ENCODE measurements at regions not wholly inside any gene's neighbourhood (a gene's known extent, or its start where the extent isn't known, plus 50 kb on each side); places are given as distances from the start of the nearest gene placed in this dataset.

- TF ChIP-seq, protein P1, sequence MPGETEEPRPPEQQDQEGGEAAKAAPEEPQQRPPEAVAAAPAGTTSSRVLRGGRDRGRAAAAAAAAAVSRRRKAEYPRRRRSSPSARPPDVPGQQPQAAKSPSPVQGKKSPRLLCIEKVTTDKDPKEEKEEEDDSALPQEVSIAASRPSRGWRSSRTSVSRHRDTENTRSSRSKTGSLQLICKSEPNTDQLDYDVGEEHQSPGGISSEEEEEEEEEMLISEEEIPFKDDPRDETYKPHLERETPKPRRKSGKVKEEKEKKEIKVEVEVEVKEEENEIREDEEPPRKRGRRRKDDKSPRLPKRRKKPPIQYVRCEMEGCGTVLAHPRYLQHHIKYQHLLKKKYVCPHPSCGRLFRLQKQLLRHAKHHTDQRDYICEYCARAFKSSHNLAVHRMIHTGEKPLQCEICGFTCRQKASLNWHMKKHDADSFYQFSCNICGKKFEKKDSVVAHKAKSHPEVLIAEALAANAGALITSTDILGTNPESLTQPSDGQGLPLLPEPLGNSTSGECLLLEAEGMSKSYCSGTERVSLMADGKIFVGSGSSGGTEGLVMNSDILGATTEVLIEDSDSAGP (CRISPR knock-in tag; IDR thresholded peaks at IDR 0.05; ENCODE audit: borderline replicate concordance): peak; percentile 30; the same call in 1 of the 2 replicates
- TF ChIP-seq, protein P2, sequence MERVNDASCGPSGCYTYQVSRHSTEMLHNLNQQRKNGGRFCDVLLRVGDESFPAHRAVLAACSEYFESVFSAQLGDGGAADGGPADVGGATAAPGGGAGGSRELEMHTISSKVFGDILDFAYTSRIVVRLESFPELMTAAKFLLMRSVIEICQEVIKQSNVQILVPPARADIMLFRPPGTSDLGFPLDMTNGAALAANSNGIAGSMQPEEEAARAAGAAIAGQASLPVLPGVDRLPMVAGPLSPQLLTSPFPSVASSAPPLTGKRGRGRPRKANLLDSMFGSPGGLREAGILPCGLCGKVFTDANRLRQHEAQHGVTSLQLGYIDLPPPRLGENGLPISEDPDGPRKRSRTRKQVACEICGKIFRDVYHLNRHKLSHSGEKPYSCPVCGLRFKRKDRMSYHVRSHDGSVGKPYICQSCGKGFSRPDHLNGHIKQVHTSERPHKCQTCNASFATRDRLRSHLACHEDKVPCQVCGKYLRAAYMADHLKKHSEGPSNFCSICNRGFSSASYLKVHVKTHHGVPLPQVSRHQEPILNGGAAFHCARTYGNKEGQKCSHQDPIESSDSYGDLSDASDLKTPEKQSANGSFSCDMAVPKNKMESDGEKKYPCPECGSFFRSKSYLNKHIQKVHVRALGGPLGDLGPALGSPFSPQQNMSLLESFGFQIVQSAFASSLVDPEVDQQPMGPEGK (CRISPR knock-in tag; IDR thresholded peaks at IDR 0.05): peak; percentile 55
- TF ChIP-seq, protein P3, sequence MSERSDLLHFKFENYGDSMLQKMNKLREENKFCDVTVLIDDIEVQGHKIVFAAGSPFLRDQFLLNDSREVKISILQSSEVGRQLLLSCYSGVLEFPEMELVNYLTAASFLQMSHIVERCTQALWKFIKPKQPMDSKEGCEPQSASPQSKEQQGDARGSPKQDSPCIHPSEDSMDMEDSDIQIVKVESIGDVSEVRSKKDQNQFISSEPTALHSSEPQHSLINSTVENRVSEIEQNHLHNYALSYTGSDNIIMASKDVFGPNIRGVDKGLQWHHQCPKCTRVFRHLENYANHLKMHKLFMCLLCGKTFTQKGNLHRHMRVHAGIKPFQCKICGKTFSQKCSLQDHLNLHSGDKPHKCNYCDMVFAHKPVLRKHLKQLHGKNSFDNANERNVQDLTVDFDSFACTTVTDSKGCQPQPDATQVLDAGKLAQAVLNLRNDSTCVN (CRISPR knock-in tag; IDR thresholded peaks at IDR 0.05; ENCODE audit: borderline replicate concordance): 0 out of 2 replicates have a peak, but pooled peaks have one; percentile 38
- TF ChIP-seq KAT8 (CRISPR knock-in tag; IDR thresholded peaks at IDR 0.05) (peak; percentile 43; the same call in 1 of the 2 replicates), TBX2 (CRISPR knock-in tag; IDR thresholded peaks at IDR 0.05; ENCODE audit: borderline replicate concordance) (peak; percentile 38; the same call in 1 of the 2 replicates), HDAC2 (CRISPR knock-in tag; IDR thresholded peaks at IDR 0.05) (peak; percentile 53; the same call in 1 of the 2 replicates), STAG1 (CRISPR knock-in tag; IDR thresholded peaks at IDR 0.05) (peak; percentile 11; the same call in 1 of the 2 replicates), BRD4 (CRISPR knock-in tag; IDR thresholded peaks at IDR 0.05) (no peak), SALL1 (CRISPR knock-in tag; IDR thresholded peaks at IDR 0.05) (peak; percentile 56), SOX5 (CRISPR knock-in tag; IDR thresholded peaks at IDR 0.05; ENCODE audit: borderline replicate concordance) (peak; percentile 93), FOXK1 (CRISPR knock-in tag; IDR thresholded peaks at IDR 0.05; ENCODE audit: borderline replicate concordance, low read depth) (peak; percentile 37; the same call in 1 of the 2 replicates), FOXA3 (CRISPR knock-in tag; IDR thresholded peaks at IDR 0.05) (peak; percentile 90), ZNF207 (IDR thresholded peaks at IDR 0.05; ENCODE audit: borderline replicate concordance) (no peak), ARNT (IDR thresholded peaks at IDR 0.05) (no peak), SP140L (CRISPR knock-in tag; IDR thresholded peaks at IDR 0.05; ENCODE audit: borderline replicate concordance) (no peak), GMEB1 (CRISPR knock-in tag; IDR thresholded peaks at IDR 0.05; ENCODE audit: borderline replicate concordance) (0 out of 2 replicates have a peak, but pooled peaks have one; percentile 30), ZNF260 (CRISPR knock-in tag; IDR thresholded peaks at IDR 0.05; ENCODE audit: borderline replicate concordance, low read depth) (no peak), RXRB (CRISPR knock-in tag; IDR thresholded peaks at IDR 0.05; ENCODE audit: borderline replicate concordance) (peak; percentile 64), KMT2B (CRISPR knock-in tag; IDR thresholded peaks at IDR 0.05) (no peak), BCL6 (CRISPR knock-in tag; IDR thresholded peaks at IDR 0.05) (peak; percentile 77)
- TF ChIP-seq, protein P4, sequence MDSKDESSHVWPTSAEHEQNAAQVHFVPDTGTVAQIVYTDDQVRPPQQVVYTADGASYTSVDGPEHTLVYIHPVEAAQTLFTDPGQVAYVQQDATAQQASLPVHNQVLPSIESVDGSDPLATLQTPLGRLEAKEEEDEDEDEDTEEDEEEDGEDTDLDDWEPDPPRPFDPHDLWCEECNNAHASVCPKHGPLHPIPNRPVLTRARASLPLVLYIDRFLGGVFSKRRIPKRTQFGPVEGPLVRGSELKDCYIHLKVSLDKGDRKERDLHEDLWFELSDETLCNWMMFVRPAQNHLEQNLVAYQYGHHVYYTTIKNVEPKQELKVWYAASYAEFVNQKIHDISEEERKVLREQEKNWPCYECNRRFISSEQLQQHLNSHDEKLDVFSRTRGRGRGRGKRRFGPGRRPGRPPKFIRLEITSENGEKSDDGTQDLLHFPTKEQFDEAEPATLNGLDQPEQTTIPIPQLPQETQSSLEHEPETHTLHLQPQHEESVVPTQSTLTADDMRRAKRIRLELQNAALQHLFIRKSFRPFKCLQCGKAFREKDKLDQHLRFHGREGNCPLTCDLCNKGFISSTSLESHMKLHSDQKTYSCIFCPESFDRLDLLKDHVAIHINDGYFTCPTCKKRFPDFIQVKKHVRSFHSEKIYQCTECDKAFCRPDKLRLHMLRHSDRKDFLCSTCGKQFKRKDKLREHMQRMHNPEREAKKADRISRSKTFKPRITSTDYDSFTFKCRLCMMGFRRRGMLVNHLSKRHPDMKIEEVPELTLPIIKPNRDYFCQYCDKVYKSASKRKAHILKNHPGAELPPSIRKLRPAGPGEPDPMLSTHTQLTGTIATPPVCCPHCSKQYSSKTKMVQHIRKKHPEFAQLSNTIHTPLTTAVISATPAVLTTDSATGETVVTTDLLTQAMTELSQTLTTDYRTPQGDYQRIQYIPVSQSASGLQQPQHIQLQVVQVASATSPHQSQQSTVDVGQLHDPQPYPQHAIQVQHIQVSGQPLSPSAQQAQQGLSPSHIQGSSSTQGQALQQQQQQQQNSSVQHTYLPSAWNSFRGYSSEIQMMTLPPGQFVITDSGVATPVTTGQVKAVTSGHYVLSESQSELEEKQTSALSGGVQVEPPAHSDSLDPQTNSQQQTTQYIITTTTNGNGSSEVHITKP (CRISPR knock-in tag; IDR thresholded peaks at IDR 0.05; ENCODE audit: low read depth): 0 out of 2 replicates have a peak, but pooled peaks have one; percentile 45
These were observed 101.6 kb upstream of the TNS3 start (continued) for GRCh38 chr7:47683485-47683898.

Data from HepG2 (cell line).